ENCODE measurements at regions not wholly inside any gene's neighbourhood (a gene's known extent, or its start where the extent isn't known, plus 50 kb on each side); places are given as distances from the start of the nearest gene placed in this dataset.
"Not testable (repeated sequence)": the region's sequence is repeated elsewhere in the genome, so short reads cannot be mapped to it uniquely, and the experiment has no call there.

- Histone ChIP-seq H3K36me3 (ENCODE audit: control insufficient read depth, insufficient read depth, low read length) (no peaks in the 10 kb centered on the region), H3K4me3 (ENCODE audit: low read length) (no peak overlapping the region), H3K27me3 (ENCODE audit: control insufficient read depth, insufficient read depth, low read length) (no peaks in the 10 kb centered on the region), H3K27ac (ENCODE audit: low read length) (no peak overlapping the region), H3K9me3 (ENCODE audit: control insufficient read depth, low read depth, low read length) (no peaks in the 10 kb centered on the region), H3K4me1 (ENCODE audit: control insufficient read depth, insufficient read depth, low read length) (no peaks in the 10 kb centered on the region)
- WGBS (ENCODE audit: insufficient coverage, low lambda C conversion rate) = 100% methylated on average over 1 of the region's 2 CpGs
- no peak for DNase-seq
Observed at GRCh38 chr18:73381016-73381698, 513.4 kb upstream of the NETO1 start.

GRCh38 chr18:73366713-73367112 lies 498.9 kb upstream of the NETO1 start:
- 80% methylated on average over 1 of the region's 3 CpGs for WGBS (ENCODE audit: insufficient coverage, low lambda C conversion rate)
- no peaks in the 10 kb centered on the region for H3K9me3 ChIP-seq (ENCODE audit: control insufficient read depth, low read depth, low read length)
- no peak for DNase-seq
- H3K4me1 ChIP-seq (ENCODE audit: control insufficient read depth, insufficient read depth, low read length) = no peaks in the 10 kb centered on the region
- H3K36me3 ChIP-seq (ENCODE audit: control insufficient read depth, insufficient read depth, low read length) = no peaks in the 10 kb centered on the region
- no peaks in the 10 kb centered on the region for H3K27me3 ChIP-seq (ENCODE audit: control insufficient read depth, insufficient read depth, low read length)
- H3K4me3 ChIP-seq (ENCODE audit: low read length) = no peak overlapping the region
- no peak overlapping the region for H3K27ac ChIP-seq (ENCODE audit: low read length)

- 70% methylated on average over 2 of the region's 4 CpGs for WGBS (ENCODE audit: insufficient coverage, low lambda C conversion rate)
- Histone ChIP-seq H3K9me3 (ENCODE audit: control insufficient read depth, low read depth, low read length) (no peaks in the 10 kb centered on the region), H3K27me3 (ENCODE audit: control insufficient read depth, insufficient read depth, low read length) (no peaks in the 10 kb centered on the region), H3K27ac (ENCODE audit: low read length) (no peak overlapping the region), H3K4me1 (ENCODE audit: control insufficient read depth, insufficient read depth, low read length) (no peaks in the 10 kb centered on the region), H3K4me3 (ENCODE audit: low read length) (no peak overlapping the region), H3K36me3 (ENCODE audit: control insufficient read depth, insufficient read depth, low read length) (no peaks in the 10 kb centered on the region)
- no peak for DNase-seq
Observed at GRCh38 chr18:73365018-73365417, 497.2 kb upstream of the NETO1 start.

DNA sequence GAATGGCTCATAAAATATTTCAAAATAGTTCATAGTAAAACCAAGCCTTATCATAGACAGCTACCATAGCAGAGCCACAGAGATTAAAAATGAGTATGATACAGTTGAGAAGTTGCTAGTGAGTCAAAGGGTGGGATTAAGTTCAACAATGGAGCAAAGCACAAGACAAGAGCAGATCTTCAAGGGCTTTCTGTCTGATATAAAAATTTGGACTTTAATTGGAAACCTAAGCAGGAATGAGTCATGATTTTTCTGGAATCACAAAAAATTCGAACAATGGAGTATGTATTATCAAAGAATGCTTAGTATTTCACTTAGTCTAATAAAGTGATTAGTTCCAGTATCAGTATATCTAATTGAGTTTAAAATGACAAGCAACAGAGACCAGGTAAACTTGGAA lies 487.3 kb upstream of the NETO1 start:
- no CpG with 5 or more reads among the region's 1 CpG for WGBS (ENCODE audit: insufficient coverage, low lambda C conversion rate)
- Histone ChIP-seq H3K27ac (ENCODE audit: low read length) (no peak overlapping the region), H3K9me3 (ENCODE audit: control insufficient read depth, low read depth, low read length) (no peaks in the 10 kb centered on the region), H3K4me3 (ENCODE audit: low read length) (no peak overlapping the region), H3K36me3 (ENCODE audit: control insufficient read depth, insufficient read depth, low read length) (no peaks in the 10 kb centered on the region), H3K27me3 (ENCODE audit: control insufficient read depth, insufficient read depth, low read length) (no peaks in the 10 kb centered on the region), H3K4me1 (ENCODE audit: control insufficient read depth, insufficient read depth, low read length) (no peaks in the 10 kb centered on the region)
- DNase-seq = no peak

DNA sequence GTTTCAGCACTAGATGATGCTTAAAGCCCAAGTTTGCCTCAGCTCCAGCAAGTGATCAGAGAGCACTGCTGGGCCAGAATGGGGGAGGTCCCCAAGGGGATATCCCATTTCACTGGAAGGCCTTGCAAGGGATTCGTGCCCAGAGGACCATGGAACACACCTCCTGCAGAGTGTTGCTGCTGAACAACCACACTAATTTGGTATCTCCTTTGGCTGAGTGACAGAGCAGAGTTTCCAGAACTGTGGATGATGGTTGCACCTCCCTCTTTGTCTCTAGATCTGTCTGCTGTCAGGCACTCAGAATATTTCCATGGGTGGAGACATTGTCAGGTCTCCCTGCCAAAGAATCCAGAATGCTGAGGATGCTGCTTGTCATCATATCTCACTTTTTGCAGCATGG lies 484.8 kb upstream of the NETO1 start:
- Histone ChIP-seq H3K36me3 (ENCODE audit: control insufficient read depth, insufficient read depth, low read length) (no peaks in the 10 kb centered on the region), H3K27me3 (ENCODE audit: control insufficient read depth, insufficient read depth, low read length) (no peaks in the 10 kb centered on the region), H3K4me3 (ENCODE audit: low read length) (no peak overlapping the region), H3K27ac (ENCODE audit: low read length) (no peak overlapping the region), H3K4me1 (ENCODE audit: control insufficient read depth, insufficient read depth, low read length) (no peaks in the 10 kb centered on the region), H3K9me3 (ENCODE audit: control insufficient read depth, low read depth, low read length) (no peaks in the 10 kb centered on the region)
- no CpG with 5 or more reads among the region's 1 CpG for WGBS (ENCODE audit: insufficient coverage, low lambda C conversion rate)
- DNase-seq = no peak

DNA sequence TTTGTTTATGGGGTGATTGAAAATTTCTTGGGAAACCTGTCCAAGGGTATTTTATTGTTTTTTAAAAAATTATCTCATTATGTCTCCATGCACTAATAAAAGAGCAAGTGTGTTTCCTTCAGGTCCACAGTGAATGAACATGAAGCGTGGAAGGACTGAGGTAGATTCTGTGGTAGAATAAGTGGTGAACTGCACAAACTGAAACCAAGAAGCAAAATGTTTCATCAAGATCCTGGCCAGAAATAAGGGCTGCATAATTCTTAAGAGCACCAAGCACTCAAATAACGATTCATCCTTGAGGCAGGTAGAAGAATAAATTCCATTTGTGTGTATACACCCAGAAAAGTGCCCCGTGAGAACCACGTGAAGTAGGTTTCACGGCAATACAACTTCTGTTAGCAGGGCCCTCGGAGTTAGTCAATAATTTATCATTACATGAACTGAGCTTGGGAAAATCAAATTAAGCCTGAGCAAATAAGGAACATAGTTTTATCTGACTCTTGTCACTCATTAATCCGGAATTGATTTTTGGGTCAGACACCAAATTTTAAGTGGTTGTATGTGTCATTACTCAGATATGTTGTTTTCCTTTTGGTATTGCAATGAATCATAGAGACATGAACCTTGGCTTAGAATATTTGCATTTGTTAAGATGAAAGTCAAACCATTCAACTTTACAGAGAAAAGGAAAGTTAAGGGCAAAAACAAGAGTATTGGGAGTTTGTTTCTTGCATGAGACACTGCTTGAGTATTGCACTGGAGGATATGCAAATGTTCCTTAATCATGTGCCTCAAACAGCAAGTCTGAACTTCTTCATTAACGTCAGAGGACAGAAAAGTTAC lies 472.6 kb upstream of the NETO1 start:
- H3K36me3 ChIP-seq (ENCODE audit: control insufficient read depth, insufficient read depth, low read length) = no peaks in the 10 kb centered on the region
- no peaks in the 10 kb centered on the region for H3K9me3 ChIP-seq (ENCODE audit: control insufficient read depth, low read depth, low read length)
- WGBS (ENCODE audit: insufficient coverage, low lambda C conversion rate) = 15% methylated on average over 2 of the region's 8 CpGs
- H3K27ac ChIP-seq (ENCODE audit: low read length) = no peak overlapping the region
- no peaks in the 10 kb centered on the region for H3K27me3 ChIP-seq (ENCODE audit: control insufficient read depth, insufficient read depth, low read length)
- DNase-seq = no peak
- no peaks in the 10 kb centered on the region for H3K4me1 ChIP-seq (ENCODE audit: control insufficient read depth, insufficient read depth, low read length)
- no peak overlapping the region for H3K4me3 ChIP-seq (ENCODE audit: low read length)

- WGBS (ENCODE audit: insufficient coverage, low lambda C conversion rate) = no CpG with 5 or more reads among the region's 4 CpGs
- no peak overlapping the region for H3K27ac ChIP-seq (ENCODE audit: low read length)
- no peaks in the 10 kb centered on the region for H3K9me3 ChIP-seq (ENCODE audit: control insufficient read depth, low read depth, low read length)
- no peaks in the 10 kb centered on the region for H3K27me3 ChIP-seq (ENCODE audit: control insufficient read depth, insufficient read depth, low read length)
- no peaks in the 10 kb centered on the region for H3K36me3 ChIP-seq (ENCODE audit: control insufficient read depth, insufficient read depth, low read length)
- no peaks in the 10 kb centered on the region for H3K4me1 ChIP-seq (ENCODE audit: control insufficient read depth, insufficient read depth, low read length)
- no peak overlapping the region for H3K4me3 ChIP-seq (ENCODE audit: low read length)
- DNase-seq = no peak
Observed at GRCh38 chr18:73331212-73331772, 463.5 kb upstream of the NETO1 start.

GRCh38 chr18:73330106-73330505 lies 462.3 kb upstream of the NETO1 start:
- H3K36me3 ChIP-seq (ENCODE audit: control insufficient read depth, insufficient read depth, low read length); H3K9me3 ChIP-seq (ENCODE audit: control insufficient read depth, low read depth, low read length); H3K27me3 ChIP-seq (ENCODE audit: control insufficient read depth, insufficient read depth, low read length); H3K4me3 ChIP-seq (ENCODE audit: low read length); H3K27ac ChIP-seq (ENCODE audit: low read length); DNase-seq; H3K4me1 ChIP-seq (ENCODE audit: control insufficient read depth, insufficient read depth, low read length): not testable (repeated sequence)
- 95% methylated on average over 3 of the region's 6 CpGs for WGBS (ENCODE audit: insufficient coverage, low lambda C conversion rate)

GRCh38 chr18:73324187-73324831 lies 456.5 kb upstream of the NETO1 start:
- not testable (repeated sequence) for H3K27ac ChIP-seq (ENCODE audit: low read length); H3K27me3 ChIP-seq (ENCODE audit: control insufficient read depth, insufficient read depth, low read length); H3K4me1 ChIP-seq (ENCODE audit: control insufficient read depth, insufficient read depth, low read length); H3K9me3 ChIP-seq (ENCODE audit: control insufficient read depth, low read depth, low read length); H3K4me3 ChIP-seq (ENCODE audit: low read length); DNase-seq; H3K36me3 ChIP-seq (ENCODE audit: control insufficient read depth, insufficient read depth, low read length)
- WGBS (ENCODE audit: insufficient coverage, low lambda C conversion rate) = 67% methylated on average over 1 of the region's 5 CpGs

DNA sequence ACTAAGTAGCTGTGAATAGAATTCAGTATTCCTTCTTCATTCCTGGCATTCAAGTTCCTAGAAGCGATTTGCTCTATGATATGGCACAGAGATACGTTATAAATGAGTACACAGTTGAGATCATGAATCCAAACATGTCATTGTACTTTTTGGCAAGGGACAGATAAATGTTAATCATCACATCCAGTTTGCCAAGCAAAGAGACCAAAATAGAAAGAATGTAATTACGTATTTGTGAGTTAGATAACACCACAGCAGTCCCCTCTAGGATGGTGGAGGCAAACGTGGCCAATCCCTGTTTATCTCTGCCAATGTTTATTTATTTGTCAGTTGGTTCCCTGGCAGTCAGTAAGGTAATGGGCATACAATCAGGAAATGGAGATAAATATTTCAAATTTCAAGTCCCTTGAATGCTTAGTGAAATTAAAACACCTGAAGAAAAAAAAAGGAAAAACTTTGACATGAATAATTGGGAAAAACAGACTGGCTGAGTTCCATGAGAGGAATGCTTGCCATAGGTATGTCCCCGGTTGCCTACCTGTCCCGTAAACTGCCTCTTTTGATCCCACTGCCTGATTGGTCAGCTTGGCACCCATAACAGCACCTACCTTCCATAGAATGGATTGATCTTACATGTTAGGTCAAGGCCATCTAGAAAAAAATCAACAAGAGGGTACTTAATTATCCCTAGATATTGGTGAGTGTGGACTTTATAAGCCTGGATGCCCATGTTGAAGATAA lies 451.1 kb upstream of the NETO1 start:
- no peak overlapping the region for H3K4me3 ChIP-seq (ENCODE audit: low read length)
- no peak overlapping the region for H3K27ac ChIP-seq (ENCODE audit: low read length)
- WGBS (ENCODE audit: insufficient coverage, low lambda C conversion rate) = 40% methylated on average over 1 of the region's 6 CpGs
- DNase-seq = no peak
- H3K4me1 ChIP-seq (ENCODE audit: control insufficient read depth, insufficient read depth, low read length) = no peaks in the 10 kb centered on the region
- H3K9me3 ChIP-seq (ENCODE audit: control insufficient read depth, low read depth, low read length) = no peaks in the 10 kb centered on the region
- no peaks in the 10 kb centered on the region for H3K27me3 ChIP-seq (ENCODE audit: control insufficient read depth, insufficient read depth, low read length)
- no peaks in the 10 kb centered on the region for H3K36me3 ChIP-seq (ENCODE audit: control insufficient read depth, insufficient read depth, low read length)

Data from large intestine (tissue), 3 donors.